ENCODE measurements at regions not wholly inside any gene's neighbourhood (a gene's known extent, or its start where the extent isn't known, plus 50 kb on each side); places are given as distances from the start of the nearest gene placed in this dataset.

DNA sequence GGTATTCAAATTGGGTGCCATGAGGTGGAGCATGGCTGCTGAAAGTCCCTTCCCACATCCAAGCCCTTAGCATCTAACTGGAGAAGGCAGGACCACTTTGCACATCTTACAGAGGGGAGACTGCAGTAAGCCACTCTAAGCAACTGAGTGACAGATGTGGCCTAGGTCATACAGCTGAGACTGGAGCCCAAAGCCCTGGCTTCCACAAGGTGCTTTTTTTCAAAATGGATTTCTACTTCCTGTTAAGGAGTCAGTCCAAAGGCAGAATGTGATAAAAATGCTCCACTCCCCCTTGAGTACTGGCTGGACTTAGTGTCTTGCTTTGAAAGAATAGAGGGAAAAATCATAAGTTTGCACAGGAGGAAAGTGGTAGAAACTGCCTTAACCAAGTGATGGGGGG, 424.0 kb upstream of the SPRED2 start:
- no peak for ATAC-seq (ENCODE audit: low read depth)
- no peak for DNase-seq (ENCODE audit: low spot score in 2 of 2)
- Mint-ChIP-seq H3K27me3 (peaks cover 6% of the 10 kb centered on the region), H3K9me3 (no peaks in the 10 kb centered on the region), H3K4me3 (no peak overlapping the region), H3K36me3 (no peaks in the 10 kb centered on the region), H3K4me1 (no peaks in the 10 kb centered on the region), H3K27ac (no peak overlapping the region)

DNA sequence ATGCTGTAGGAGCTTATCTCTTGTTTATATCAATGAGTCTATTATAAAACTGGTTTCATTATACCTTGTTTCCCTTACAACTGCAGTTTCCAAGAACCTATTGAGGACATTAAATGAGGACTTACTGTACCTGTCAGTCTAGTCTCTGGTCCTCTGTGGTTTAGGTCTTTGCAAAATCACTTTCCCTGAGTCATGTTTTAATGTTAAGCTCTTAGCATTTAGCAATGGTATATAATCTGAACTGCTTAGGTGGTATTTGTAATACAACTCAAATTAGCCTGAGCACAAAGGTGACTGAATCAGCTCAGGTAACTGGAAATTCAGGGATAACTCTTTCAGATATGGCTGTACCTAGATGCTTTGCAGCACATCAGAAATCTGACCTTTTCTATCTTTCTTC, 418.3 kb upstream of the SPRED2 start:
- no peak for ATAC-seq (ENCODE audit: low read depth)
- H3K4me1 Mint-ChIP-seq: no peaks in the 10 kb centered on the region

GRCh38 chr2:65846989-65847678, 414.7 kb upstream of the SPRED2 start:
- DNase-seq (ENCODE audit: low spot score in 2 of 2) (no peak), ATAC-seq (ENCODE audit: low read depth) (no peak)
- Mint-ChIP-seq H3K27me3 (peaks cover 12% of the 10 kb centered on the region), H3K9me3 (no peaks in the 10 kb centered on the region), H3K4me3 (no peak overlapping the region), H3K27ac (no peak overlapping the region), H3K36me3 (no peaks in the 10 kb centered on the region), H3K4me1 (no peaks in the 10 kb centered on the region)

More for the DNA sequence above, 418.3 kb upstream of the SPRED2 start:
- Mint-ChIP-seq H3K27ac (no peak overlapping the region), H3K9me3 (no peaks in the 10 kb centered on the region), H3K4me3 (no peak overlapping the region), H3K27me3 (peaks cover 9% of the 10 kb centered on the region), H3K36me3 (no peaks in the 10 kb centered on the region)
- no peak for DNase-seq (ENCODE audit: low spot score in 2 of 2)

DNA sequence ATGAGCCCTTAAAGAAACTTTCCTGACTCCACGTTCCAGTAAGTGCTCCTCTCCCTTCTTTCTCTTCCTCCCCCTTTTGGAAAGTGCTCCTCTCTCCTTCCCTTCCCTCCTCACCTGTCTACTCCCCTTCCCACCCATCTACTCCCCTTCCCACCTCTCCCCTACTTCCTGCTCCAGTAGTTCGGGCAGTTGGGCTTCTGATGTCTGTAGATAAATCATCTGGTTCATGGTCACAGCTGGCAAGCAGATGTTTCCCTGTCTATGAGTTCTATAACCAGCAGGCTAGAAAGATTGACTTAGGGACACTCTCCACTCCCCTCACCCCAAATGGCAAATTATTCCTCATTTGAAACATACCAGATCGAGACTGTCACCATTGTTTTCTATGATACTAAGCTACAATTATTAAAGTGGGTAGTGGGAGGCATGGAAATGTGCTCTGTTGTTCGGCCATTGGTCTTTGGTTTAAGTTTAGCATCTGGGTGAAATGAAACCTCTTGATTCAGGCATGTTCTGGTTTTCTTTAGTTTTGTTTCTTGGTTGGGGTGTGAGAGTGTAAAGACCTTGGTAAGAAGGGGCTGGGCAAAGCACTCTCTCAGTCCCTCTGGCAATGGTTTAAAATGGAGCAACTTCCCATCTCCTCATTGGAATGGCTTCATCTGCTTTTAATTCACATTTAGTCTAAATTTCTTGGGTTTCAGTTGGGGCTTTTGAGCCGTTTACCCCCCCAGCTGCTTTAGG, 413.2 kb upstream of the SPRED2 start:
- Mint-ChIP-seq H3K36me3 (no peaks in the 10 kb centered on the region), H3K4me1 (no peaks in the 10 kb centered on the region), H3K4me3 (no peak overlapping the region), H3K27ac (no peak overlapping the region), H3K27me3 (peaks cover 12% of the 10 kb centered on the region), H3K9me3 (peaks cover 2% of the 10 kb centered on the region)
- no peak for DNase-seq (ENCODE audit: low spot score in 2 of 2)
- ATAC-seq (ENCODE audit: low read depth): no peak

DNA sequence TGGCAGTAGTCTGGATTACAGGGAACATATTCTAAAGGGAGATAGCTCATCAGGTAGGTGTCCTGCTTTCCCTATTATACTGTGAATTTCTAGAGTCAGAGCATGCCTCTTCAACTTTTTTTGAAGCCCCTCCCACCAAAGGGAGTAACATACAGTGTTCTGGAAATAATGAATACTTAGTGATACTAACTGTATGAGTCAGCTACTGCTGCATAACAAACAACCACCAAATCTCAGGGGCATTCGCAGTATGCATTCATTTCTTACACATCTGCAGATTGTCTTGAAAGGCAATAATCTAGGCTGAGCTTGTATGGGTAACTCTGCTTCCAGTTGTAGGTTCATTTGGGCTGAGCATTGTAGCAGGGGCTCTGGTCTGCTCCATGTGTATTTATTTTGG, 409.7 kb upstream of the SPRED2 start:
- H3K36me3 Mint-ChIP-seq: no peaks in the 10 kb centered on the region
- H3K4me3 Mint-ChIP-seq: no peak overlapping the region
- no peak for ATAC-seq (ENCODE audit: low read depth)

DNA sequence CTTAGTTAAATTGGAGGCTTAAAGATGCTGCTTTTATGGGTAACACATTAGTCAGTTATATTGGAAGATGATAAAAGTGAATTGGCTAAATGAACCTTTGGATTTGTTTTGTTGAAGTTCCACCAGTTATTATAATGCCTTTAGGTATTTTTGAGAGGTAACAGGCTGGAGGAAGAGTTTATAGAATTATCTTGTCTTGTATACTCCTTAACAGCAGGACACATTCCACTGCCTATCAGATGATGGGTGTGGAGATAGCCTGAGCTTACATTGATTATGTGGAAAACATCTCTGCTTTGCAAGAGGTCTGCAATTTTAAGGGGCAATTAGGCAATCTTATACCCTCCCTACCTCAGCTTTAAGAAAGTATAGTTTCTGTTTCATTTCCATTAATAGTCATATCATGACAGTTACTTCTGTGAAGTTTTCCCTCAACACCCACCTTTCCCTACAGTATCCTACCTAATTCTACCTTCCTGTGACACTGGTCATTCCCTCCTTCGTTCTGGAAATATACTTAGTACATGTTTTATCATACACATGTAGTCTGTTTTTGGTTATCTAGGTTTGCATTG, 403.7 kb upstream of the SPRED2 start:
- ATAC-seq (ENCODE audit: low read depth) (no peak), DNase-seq (ENCODE audit: low spot score in 2 of 2) (no peak)
- H3K27me3 Mint-ChIP-seq: peaks cover 3% of the 10 kb centered on the region
- H3K27ac Mint-ChIP-seq: no peak overlapping the region
- no peaks in the 10 kb centered on the region for H3K4me1 Mint-ChIP-seq
- no peaks in the 10 kb centered on the region for H3K36me3 Mint-ChIP-seq
- no peak overlapping the region for H3K4me3 Mint-ChIP-seq
- no peaks in the 10 kb centered on the region for H3K9me3 Mint-ChIP-seq

More for the DNA sequence above, 409.7 kb upstream of the SPRED2 start:
- DNase-seq (ENCODE audit: low spot score in 2 of 2): no peak
- Mint-ChIP-seq H3K27ac (no peak overlapping the region), H3K4me1 (no peaks in the 10 kb centered on the region), H3K9me3 (peaks cover 2% of the 10 kb centered on the region), H3K27me3 (peaks cover 8% of the 10 kb centered on the region)

DNA sequence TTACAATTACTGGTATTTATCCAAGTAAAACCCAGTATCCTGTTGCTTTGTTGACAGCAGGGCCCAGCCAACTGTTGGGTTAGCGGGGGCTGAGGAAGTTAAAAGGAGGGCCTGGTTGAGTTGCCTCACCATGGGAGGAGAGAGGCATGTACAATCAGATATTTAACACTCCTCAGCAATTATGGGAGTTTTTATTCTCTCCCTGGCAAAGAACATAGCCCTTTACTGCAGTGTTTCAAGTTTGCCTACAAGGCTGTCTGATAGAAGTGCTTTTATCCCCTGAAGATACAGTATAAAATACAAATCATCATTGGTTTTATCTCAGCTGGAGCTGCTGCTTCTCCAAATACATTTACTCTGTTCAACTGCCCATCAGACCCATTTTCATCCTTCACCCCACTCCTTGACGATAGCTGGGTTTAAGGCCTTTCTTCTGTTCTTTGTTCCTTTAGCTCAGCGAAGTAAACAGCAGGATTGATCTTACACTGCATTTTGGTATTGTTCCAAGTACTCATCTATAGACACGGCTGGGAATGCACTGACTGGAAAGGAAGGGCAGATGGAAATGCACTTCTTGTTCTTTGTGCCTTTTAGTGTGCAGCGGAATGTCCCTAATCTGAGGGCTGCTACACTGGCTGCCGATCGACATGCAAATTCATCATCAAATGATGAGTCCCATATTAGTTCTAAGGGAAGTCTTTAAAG, 402.5 kb upstream of the SPRED2 start:
- Mint-ChIP-seq H3K36me3 (no peaks in the 10 kb centered on the region), H3K27ac (no peak overlapping the region), H3K4me1 (no peaks in the 10 kb centered on the region), H3K4me3 (no peak overlapping the region), H3K27me3 (no peaks in the 10 kb centered on the region), H3K9me3 (no peaks in the 10 kb centered on the region)
- DNase-seq (ENCODE audit: low spot score in 2 of 2) (no peak), ATAC-seq (ENCODE audit: low read depth) (no peak)

GRCh38 chr2:65834062-65834461, 401.7 kb upstream of the SPRED2 start:
- DNase-seq (ENCODE audit: low spot score in 2 of 2): no peak
- H3K27me3 Mint-ChIP-seq: peaks cover 4% of the 10 kb centered on the region
- H3K27ac Mint-ChIP-seq: no peak overlapping the region
- no peak for ATAC-seq (ENCODE audit: low read depth)
- no peaks in the 10 kb centered on the region for H3K36me3 Mint-ChIP-seq
- H3K4me1 Mint-ChIP-seq: no peaks in the 10 kb centered on the region
- H3K9me3 Mint-ChIP-seq: no peaks in the 10 kb centered on the region
- no peak overlapping the region for H3K4me3 Mint-ChIP-seq

DNA sequence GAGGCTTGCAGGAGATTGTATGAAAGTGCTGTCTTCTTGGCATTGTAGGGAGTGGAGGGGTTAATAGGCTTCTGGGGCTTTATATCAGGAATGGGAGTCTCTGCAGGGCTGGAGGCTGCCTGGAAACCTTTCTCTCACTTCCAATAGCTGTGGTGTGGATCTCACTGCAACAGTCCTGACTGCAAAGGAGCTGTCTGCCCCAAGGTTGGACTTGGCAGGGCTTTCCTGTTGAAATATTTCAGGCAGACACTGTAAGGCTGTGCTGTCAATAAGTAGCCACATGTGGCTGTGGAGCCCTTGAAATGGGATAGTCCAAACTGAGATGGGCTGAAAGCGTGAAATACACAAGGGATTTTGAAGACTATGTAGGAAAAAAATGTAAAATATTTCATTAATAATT, 399.1 kb upstream of the SPRED2 start:
- no peaks in the 10 kb centered on the region for H3K36me3 Mint-ChIP-seq
- H3K4me3 Mint-ChIP-seq: no peak overlapping the region
- ATAC-seq (ENCODE audit: low read depth) (no peak), DNase-seq (ENCODE audit: low spot score in 2 of 2) (no peak)
- peaks cover 7% of the 10 kb centered on the region for H3K27me3 Mint-ChIP-seq
- H3K4me1 Mint-ChIP-seq: no peaks in the 10 kb centered on the region
- H3K27ac Mint-ChIP-seq: no peak overlapping the region
- H3K9me3 Mint-ChIP-seq: peaks cover 1% of the 10 kb centered on the region

- peaks cover 1% of the 10 kb centered on the region for H3K9me3 Mint-ChIP-seq
- ATAC-seq (ENCODE audit: low read depth): no peak
Measured at GRCh38 chr2:65826567-65826966, 394.2 kb upstream of the SPRED2 start.

GRCh38 chr2:65823511-65823910, 391.1 kb upstream of the SPRED2 start:
- Mint-ChIP-seq H3K27me3 (peaks cover 7% of the 10 kb centered on the region), H3K4me1 (no peaks in the 10 kb centered on the region), H3K4me3 (no peak overlapping the region), H3K36me3 (no peaks in the 10 kb centered on the region), H3K9me3 (peaks cover 1% of the 10 kb centered on the region), H3K27ac (no peak overlapping the region)
- DNase-seq (ENCODE audit: low spot score in 2 of 2) (no peak), ATAC-seq (ENCODE audit: low read depth) (no peak)

More at GRCh38 chr2:65826567-65826966, 394.2 kb upstream of the SPRED2 start:
- Mint-ChIP-seq H3K4me1 (no peaks in the 10 kb centered on the region), H3K36me3 (no peaks in the 10 kb centered on the region), H3K27ac (no peak overlapping the region), H3K27me3 (peaks cover 10% of the 10 kb centered on the region), H3K4me3 (no peak overlapping the region)
- no peak for DNase-seq (ENCODE audit: low spot score in 2 of 2)

GRCh38 chr2:65820454-65820853, 388.1 kb upstream of the SPRED2 start:
- H3K4me1 Mint-ChIP-seq: no peaks in the 10 kb centered on the region
- peaks cover 4% of the 10 kb centered on the region for H3K27me3 Mint-ChIP-seq
- ATAC-seq (ENCODE audit: low read depth) (no peak), DNase-seq (ENCODE audit: low spot score in 2 of 2) (no peak)
- no peak overlapping the region for H3K27ac Mint-ChIP-seq
- H3K4me3 Mint-ChIP-seq: no peak overlapping the region
- no peaks in the 10 kb centered on the region for H3K9me3 Mint-ChIP-seq
- H3K36me3 Mint-ChIP-seq: no peaks in the 10 kb centered on the region

- H3K4me1 Mint-ChIP-seq: no peaks in the 10 kb centered on the region
- H3K27ac Mint-ChIP-seq: no peak overlapping the region
- H3K9me3 Mint-ChIP-seq: no peaks in the 10 kb centered on the region
- peaks cover 4% of the 10 kb centered on the region for H3K27me3 Mint-ChIP-seq
- no peaks in the 10 kb centered on the region for H3K36me3 Mint-ChIP-seq
- no peak overlapping the region for H3K4me3 Mint-ChIP-seq
- ATAC-seq (ENCODE audit: low read depth) (no peak), DNase-seq (ENCODE audit: low spot score in 2 of 2) (no peak)
Measured at GRCh38 chr2:65819963-65820362, 387.6 kb upstream of the SPRED2 start.

DNA sequence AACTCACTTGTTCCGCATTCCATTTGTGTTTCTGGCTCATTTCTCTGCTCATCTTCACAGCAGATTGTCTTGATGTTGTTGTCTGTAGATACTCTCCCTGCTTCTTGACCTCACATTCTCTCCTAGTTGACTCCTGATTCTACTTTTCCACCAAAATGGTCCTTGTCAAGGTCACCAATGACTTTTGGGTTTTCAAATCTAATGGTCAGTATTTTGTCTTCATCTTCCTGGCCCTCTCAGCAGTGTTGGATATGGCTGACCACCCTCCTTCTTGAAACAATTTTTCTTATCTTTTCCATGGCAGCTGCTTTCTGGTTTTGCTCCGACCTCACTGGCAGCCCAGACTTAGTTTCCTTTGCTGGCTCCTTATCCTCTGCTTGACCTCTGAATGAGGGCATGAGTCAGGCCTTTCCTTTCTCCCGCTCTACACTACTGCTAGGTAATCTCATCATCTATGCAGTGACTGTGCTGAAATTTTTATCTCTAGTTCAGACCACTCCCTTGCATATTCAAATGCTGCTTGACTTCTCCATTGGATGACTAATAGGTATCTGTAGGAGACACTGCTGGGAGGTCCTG, 386.6 kb upstream of the SPRED2 start:
- no peak overlapping the region for H3K4me3 Mint-ChIP-seq
- H3K4me1 Mint-ChIP-seq: no peaks in the 10 kb centered on the region
- ATAC-seq (ENCODE audit: low read depth) (no peak), DNase-seq (ENCODE audit: low spot score in 2 of 2) (no peak)
- peaks cover 10% of the 10 kb centered on the region for H3K27me3 Mint-ChIP-seq
- H3K36me3 Mint-ChIP-seq: no peaks in the 10 kb centered on the region
- no peaks in the 10 kb centered on the region for H3K9me3 Mint-ChIP-seq
- no peak overlapping the region for H3K27ac Mint-ChIP-seq
